ENCODE measurements at regions not wholly inside any gene's neighbourhood (a gene's known extent, or its start where the extent isn't known, plus 50 kb on each side); places are given as distances from the start of the nearest gene placed in this dataset.

DNA sequence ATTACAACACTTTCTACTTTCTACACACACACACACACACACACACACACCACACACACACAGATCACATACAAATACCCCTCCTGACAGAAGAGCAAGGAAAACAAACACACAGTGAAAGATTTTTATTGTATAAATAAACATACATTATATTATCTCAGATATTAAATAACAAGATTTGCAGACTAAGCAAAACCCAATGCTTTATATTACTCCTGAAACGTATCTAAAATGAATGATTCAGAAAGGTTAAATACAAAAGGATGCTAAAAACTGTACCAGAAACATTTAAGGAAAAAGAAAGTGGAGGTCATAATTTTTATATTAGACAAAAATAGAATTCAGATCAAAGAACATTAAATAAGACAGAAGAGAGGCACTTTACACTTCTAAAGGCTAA is 208.3 kb upstream of the NPSR1 start:
- Histone ChIP-seq H2BK12ac (ENCODE audit: low read depth, low read length) (no peak overlapping the region), H3K27me3 (replicated peaks in 1 of 4; ENCODE audit: control insufficient read depth in 3 of 4, extremely low read depth in 1 of 4, insufficient read depth in 3 of 4, low read length in 3 of 4) (no peaks in the 10 kb centered on the region), H2BK15ac (ENCODE audit: low read length) (no peak overlapping the region), H3K4ac (replicated peaks; ENCODE audit: insufficient read length, low read depth, low read length) (no peak overlapping the region), H4K20me1 (replicated peaks in 1 of 2; ENCODE audit: control insufficient read depth in 1 of 2, insufficient read depth in 2 of 2, low read length in 2 of 2) (no peaks in the 10 kb centered on the region), H4K5ac (ENCODE audit: insufficient read length, low read depth, low read length) (no peak overlapping the region), H3K4me2 (ENCODE audit: insufficient read depth in 1 of 2, low read depth in 2 of 2, low read length in 2 of 2) (no peak overlapping the region), H3K18ac (ENCODE audit: extremely low read depth, low read length) (no peak overlapping the region), H2BK120ac (replicated peaks; ENCODE audit: low read depth, low read length) (no peak overlapping the region), H4K8ac (ENCODE audit: extremely low read depth, insufficient read depth, low read length) (no peak overlapping the region), H2AFZ (ENCODE audit: low read length) (no peak overlapping the region), H2AK5ac (ENCODE audit: low read depth, low read length) (no peak overlapping the region), H3K4me1 (replicated peaks in 1 of 4; ENCODE audit: control insufficient read depth in 3 of 4, insufficient read depth in 4 of 4, low read length in 3 of 4) (no peaks in the 10 kb centered on the region; a peak in 1 of 7 replicates), H2BK5ac (ENCODE audit: low read depth, low read length) (no peak overlapping the region), H3K27ac (ENCODE audit: low read depth, low read length) (no peak overlapping the region), H3K23me2 (ENCODE audit: low read depth, low read length) (no peaks in the 10 kb centered on the region; the same call in 1 of the 2 replicates), H3K23ac (ENCODE audit: insufficient read length) (no peak overlapping the region), H3K36me3 (ENCODE audit: control insufficient read depth in 2 of 4, insufficient read depth in 4 of 4, low read length in 3 of 4) (no peaks in the 10 kb centered on the region), H3K4me3 (ENCODE audit: extremely low read depth in 1 of 4, insufficient read depth in 2 of 4, low read depth in 3 of 4, low read length in 4 of 4) (no peak overlapping the region), H3K9ac (replicated peaks in 1 of 4; ENCODE audit: extremely low read depth in 1 of 4, low read depth in 3 of 4, low read length in 3 of 4) (no peak overlapping the region), H3K14ac (ENCODE audit: insufficient read length) (no peak overlapping the region), H2BK20ac (ENCODE audit: low read length) (no peak overlapping the region), H4K91ac (replicated peaks; ENCODE audit: insufficient read length, low read length) (no peak overlapping the region), H3K9me3 (ENCODE audit: insufficient read depth in 2 of 2, low read depth in 1 of 2, low read length in 1 of 2) (no peaks in the 10 kb centered on the region), H3K79me2 (ENCODE audit: control insufficient read depth in 1 of 2, insufficient read depth in 2 of 2, low read length in 2 of 2) (no peaks in the 10 kb centered on the region), H3K56ac (replicated peaks; ENCODE audit: insufficient read length, low read depth, low read length) (no peak overlapping the region), H3K79me1 (ENCODE audit: low read depth, low read length) (no peaks in the 10 kb centered on the region)
- ChIA-PET CTCF (ENCODE audit: partially characterized antibody) (no interaction called here), POLR2A (ENCODE audit: partially characterized antibody) (no interaction called here)
- WGBS, 2 experiments (ENCODE audit: extremely low coverage in 1 of 2, insufficient coverage in 1 of 2, insufficient read length in 1 of 2, insufficient replicate concordance in 2 of 2, low coverage in 1 of 2, low lambda C conversion rate in 2 of 2, missing lambda C conversion rate in 1 of 2), result 93% methylated on average over 1 of the region's 1 CpG; no CpG with 5 or more reads in 1 of the 2 experiments
- FAIRE-seq (no peak), DNase-seq (ENCODE audit: low read depth in 1 of 2, low spot score in 2 of 2) (no peak)
- TF ChIP-seq POU5F1 (IDR thresholded peaks at IDR 0.05; ENCODE audit: low read depth, low read length), result no peak
- no peak for TF ChIP-seq NRF1 (IDR thresholded peaks at IDR 0.05; ENCODE audit: low read depth, low read length)
- TF ChIP-seq EGR1 (IDR thresholded peaks at IDR 0.05; ENCODE audit: borderline replicate concordance, low read depth, low read length), result no peak
- TF ChIP-seq USF2 (IDR thresholded peaks at IDR 0.05; ENCODE audit: low read length), result no peak

Data from H1 (cell line).